ENCODE measurements at regions not wholly inside any gene's neighbourhood (a gene's known extent, or its start where the extent isn't known, plus 50 kb on each side); places are given as distances from the start of the nearest gene placed in this dataset.

- TF ChIP-seq EP300 (IDR thresholded peaks at IDR 0.05; ENCODE audit: low read depth): no peak
- TF ChIP-seq, protein P1, sequence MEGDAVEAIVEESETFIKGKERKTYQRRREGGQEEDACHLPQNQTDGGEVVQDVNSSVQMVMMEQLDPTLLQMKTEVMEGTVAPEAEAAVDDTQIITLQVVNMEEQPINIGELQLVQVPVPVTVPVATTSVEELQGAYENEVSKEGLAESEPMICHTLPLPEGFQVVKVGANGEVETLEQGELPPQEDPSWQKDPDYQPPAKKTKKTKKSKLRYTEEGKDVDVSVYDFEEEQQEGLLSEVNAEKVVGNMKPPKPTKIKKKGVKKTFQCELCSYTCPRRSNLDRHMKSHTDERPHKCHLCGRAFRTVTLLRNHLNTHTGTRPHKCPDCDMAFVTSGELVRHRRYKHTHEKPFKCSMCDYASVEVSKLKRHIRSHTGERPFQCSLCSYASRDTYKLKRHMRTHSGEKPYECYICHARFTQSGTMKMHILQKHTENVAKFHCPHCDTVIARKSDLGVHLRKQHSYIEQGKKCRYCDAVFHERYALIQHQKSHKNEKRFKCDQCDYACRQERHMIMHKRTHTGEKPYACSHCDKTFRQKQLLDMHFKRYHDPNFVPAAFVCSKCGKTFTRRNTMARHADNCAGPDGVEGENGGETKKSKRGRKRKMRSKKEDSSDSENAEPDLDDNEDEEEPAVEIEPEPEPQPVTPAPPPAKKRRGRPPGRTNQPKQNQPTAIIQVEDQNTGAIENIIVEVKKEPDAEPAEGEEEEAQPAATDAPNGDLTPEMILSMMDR (IDR thresholded peaks at IDR 0.05): no peak
- no peak for TF ChIP-seq POLR2A (IDR thresholded peaks at IDR 0.05)
- no peak for TF ChIP-seq POLR2AphosphoS5 (IDR thresholded peaks at IDR 0.05)
Observed at GRCh38 chr2:236636261-236636660, 66.6 kb downstream of the ACKR3 start.
